ENCODE measurements at regions not wholly inside any gene's neighbourhood (a gene's known extent, or its start where the extent isn't known, plus 50 kb on each side); places are given as distances from the start of the nearest gene placed in this dataset.

DNA sequence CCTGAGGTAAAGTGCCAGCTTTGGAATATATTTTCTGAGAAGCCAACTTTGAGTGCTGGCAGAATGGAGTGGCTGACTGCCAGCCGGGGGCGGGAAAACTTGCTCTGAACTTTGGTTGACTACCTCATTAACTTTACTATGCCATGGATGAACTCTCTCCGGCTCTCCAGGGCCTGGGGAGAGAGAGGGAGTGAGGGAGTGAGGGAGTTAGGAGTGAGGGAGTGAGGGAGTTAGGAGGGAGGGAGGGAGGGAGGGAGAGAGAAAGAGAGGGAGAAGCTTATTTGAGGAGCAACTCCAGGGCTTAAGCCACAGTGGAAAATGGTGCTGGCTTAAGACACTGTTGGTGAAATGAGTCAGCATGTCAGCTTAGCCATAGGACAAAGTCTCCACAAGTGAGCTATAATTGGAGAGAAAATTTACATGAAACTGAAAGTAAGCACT, 280.9 kb upstream of the RPS6KA3 start:
- intact Hi-C loops (cut with micrococcal nuclease; ENCODE audit: unreplicated experiment), result no loop called here
- no peaks in the 10 kb centered on the region for H3K36me3 ChIP-seq (ENCODE audit: control insufficient read depth, insufficient read depth, low read length)
- H3K27me3 ChIP-seq (replicated peaks; ENCODE audit: control insufficient read depth, insufficient read depth, low read length), result no peaks in the 10 kb centered on the region
- H3K4me3 ChIP-seq (ENCODE audit: low read depth, low read length), result no peak overlapping the region
- Mint-ChIP-seq H3K27ac (ENCODE audit: unreplicated experiment) (no peak overlapping the region), H3K4me1 (ENCODE audit: low read depth, unreplicated experiment) (no peaks in the 10 kb centered on the region), H3K4me3 (ENCODE audit: unreplicated experiment) (no peak overlapping the region), H3K9me3 (ENCODE audit: unreplicated experiment) (no peaks in the 10 kb centered on the region), H3K36me3 (ENCODE audit: insufficient read depth, unreplicated experiment) (no peaks in the 10 kb centered on the region), H3K27me3 (ENCODE audit: insufficient read depth, unreplicated experiment) (no peaks in the 10 kb centered on the region)
- CTCF ChIA-PET, result interaction anchor here (0.6 kb wide), 1 partner anchor 492 kb away, joined by 3 read pairs; no protein-coding TSS in a partner anchor
- no peaks in the 10 kb centered on the region for H3K9me3 ChIP-seq
- H3K4me1 ChIP-seq, result no peaks in the 10 kb centered on the region; the same call in 1 of the 2 replicates
- no TSS peak for BruUV-seq (replicated peaks)
- POLR2A ChIA-PET, result no interaction called here
- DNase-seq, result peak in 1 of 2 experiments; percentile 31
- no peak for TF ChIP-seq CTCF (IDR thresholded peaks at IDR 0.05; ENCODE audit: insufficient read depth in 1 of 2, low read depth in 1 of 2, low read length in 1 of 2, severe bottlenecking in 1 of 2, unreplicated experiment in 1 of 2)

DNA sequence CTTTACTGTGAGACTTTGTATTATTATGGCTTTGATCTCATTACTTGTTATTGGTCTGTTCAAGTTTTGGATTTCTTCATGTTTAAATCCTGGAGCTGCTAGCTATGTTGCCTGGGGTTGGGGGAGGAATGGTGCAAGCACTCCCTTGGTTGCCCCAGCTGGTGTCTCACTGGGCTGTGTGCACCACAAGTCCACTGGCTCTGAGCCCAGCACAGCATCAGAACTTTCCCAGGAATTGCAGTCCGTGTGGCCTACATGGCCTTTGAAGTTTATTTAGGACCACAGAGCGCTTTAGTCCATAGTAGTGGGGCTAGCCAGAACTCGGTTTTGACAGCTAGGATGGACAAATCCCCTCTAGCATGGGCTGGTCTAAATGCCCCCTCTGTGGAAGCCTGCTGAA, 278.8 kb upstream of the RPS6KA3 start:
- intact Hi-C loops (cut with micrococcal nuclease; ENCODE audit: unreplicated experiment), result no loop called here

GRCh38 chrX:20542072-20542471, 275.4 kb upstream of the RPS6KA3 start:
- Mint-ChIP-seq H3K36me3 (ENCODE audit: insufficient read depth, unreplicated experiment) (no peaks in the 10 kb centered on the region), H3K4me1 (ENCODE audit: low read depth, unreplicated experiment) (no peaks in the 10 kb centered on the region), H3K27me3 (ENCODE audit: insufficient read depth, unreplicated experiment) (no peaks in the 10 kb centered on the region), H3K9me3 (ENCODE audit: unreplicated experiment) (no peaks in the 10 kb centered on the region), H3K4me3 (ENCODE audit: unreplicated experiment) (no peak overlapping the region), H3K27ac (ENCODE audit: unreplicated experiment) (no peak overlapping the region)
- BruUV-seq (replicated peaks), result no TSS peak
- no peaks in the 10 kb centered on the region; the same call in 1 of the 2 replicates for H3K9me3 ChIP-seq
- CTCF ChIA-PET, result no interaction called here
- no peaks in the 10 kb centered on the region for H3K4me1 ChIP-seq
- DNase-seq, result peak in 1 of 2 experiments; percentile 15
- intact Hi-C loops (cut with micrococcal nuclease; ENCODE audit: unreplicated experiment), result no loop called here
- no peak overlapping the region for H3K4me3 ChIP-seq (ENCODE audit: low read depth, low read length)
- no peak for TF ChIP-seq CTCF (IDR thresholded peaks at IDR 0.05; ENCODE audit: insufficient read depth in 1 of 2, low read depth in 1 of 2, low read length in 1 of 2, severe bottlenecking in 1 of 2, unreplicated experiment in 1 of 2)
- H3K27me3 ChIP-seq (replicated peaks; ENCODE audit: control insufficient read depth, insufficient read depth, low read length), result no peaks in the 10 kb centered on the region
- POLR2A ChIA-PET, result no interaction called here
- H3K36me3 ChIP-seq (ENCODE audit: control insufficient read depth, insufficient read depth, low read length), result no peaks in the 10 kb centered on the region

More for the DNA sequence above, 278.8 kb upstream of the RPS6KA3 start:
- Mint-ChIP-seq H3K27ac (ENCODE audit: unreplicated experiment) (no peak overlapping the region), H3K4me1 (ENCODE audit: low read depth, unreplicated experiment) (no peaks in the 10 kb centered on the region), H3K36me3 (ENCODE audit: insufficient read depth, unreplicated experiment) (no peaks in the 10 kb centered on the region), H3K9me3 (ENCODE audit: unreplicated experiment) (no peaks in the 10 kb centered on the region), H3K4me3 (ENCODE audit: unreplicated experiment) (no peak overlapping the region), H3K27me3 (ENCODE audit: insufficient read depth, unreplicated experiment) (no peaks in the 10 kb centered on the region)
- no TSS peak for BruUV-seq (replicated peaks)
- ChIA-PET POLR2A (no interaction called here), CTCF (no interaction called here)
- Histone ChIP-seq H3K4me3 (ENCODE audit: low read depth, low read length) (no peak overlapping the region), H3K36me3 (ENCODE audit: control insufficient read depth, insufficient read depth, low read length) (no peaks in the 10 kb centered on the region), H3K9me3 (no peaks in the 10 kb centered on the region; the same call in 1 of the 2 replicates), H3K27me3 (replicated peaks; ENCODE audit: control insufficient read depth, insufficient read depth, low read length) (no peaks in the 10 kb centered on the region), H3K4me1 (no peaks in the 10 kb centered on the region; the same call in 1 of the 2 replicates)
- no peak for DNase-seq
- TF ChIP-seq CTCF (IDR thresholded peaks at IDR 0.05; ENCODE audit: insufficient read depth in 1 of 2, low read depth in 1 of 2, low read length in 1 of 2, severe bottlenecking in 1 of 2, unreplicated experiment in 1 of 2), result no peak
